ENCODE measurements at regions not wholly inside any gene's neighbourhood (a gene's known extent, or its start where the extent isn't known, plus 50 kb on each side); places are given as distances from the start of the nearest gene placed in this dataset.

- DNase-seq: no peak
These were observed 345.0 kb upstream of the ACVR2A start for GRCh38 chr2:147499785-147500184.

- no peak for DNase-seq
These were observed 349.1 kb upstream of the ACVR2A start for GRCh38 chr2:147495734-147496133.

- no peak for DNase-seq
These were observed 352.4 kb upstream of the ACVR2A start for GRCh38 chr2:147492471-147492870.

GRCh38 chr2:147491506-147491905 lies 353.3 kb upstream of the ACVR2A start:
- DNase-seq: no peak

GRCh38 chr2:147490401-147491261 lies 354.2 kb upstream of the ACVR2A start:
- no peak for DNase-seq

GRCh38 chr2:147488472-147488871 lies 356.4 kb upstream of the ACVR2A start:
- no peak for DNase-seq

- no peak for DNase-seq
These were observed 356.9 kb upstream of the ACVR2A start for GRCh38 chr2:147487978-147488289.

- DNase-seq: no peak
These were observed 357.4 kb upstream of the ACVR2A start for GRCh38 chr2:147487286-147487977.

- DNase-seq: no peak
These were observed 359.5 kb upstream of the ACVR2A start for GRCh38 chr2:147485210-147485851.

- no peak for DNase-seq
These were observed 360.9 kb upstream of the ACVR2A start for GRCh38 chr2:147483911-147484310.

- DNase-seq: no peak
These were observed 361.7 kb upstream of the ACVR2A start for GRCh38 chr2:147482916-147483669.

GRCh38 chr2:147482111-147482895 lies 362.5 kb upstream of the ACVR2A start:
- no peak for DNase-seq

- no peak for DNase-seq
These were observed 365.5 kb upstream of the ACVR2A start for GRCh38 chr2:147479358-147479757.

GRCh38 chr2:147473075-147473474 lies 371.8 kb upstream of the ACVR2A start:
- no peak for DNase-seq

GRCh38 chr2:147471126-147471525 lies 373.7 kb upstream of the ACVR2A start:
- DNase-seq: no peak

GRCh38 chr2:147469471-147469870 lies 375.4 kb upstream of the ACVR2A start:
- no peak for DNase-seq

- DNase-seq: no peak
These were observed 375.9 kb upstream of the ACVR2A start for GRCh38 chr2:147468963-147469362.

- DNase-seq: no peak
These were observed 376.5 kb upstream of the ACVR2A start for GRCh38 chr2:147468349-147468748.

- no peak for DNase-seq
These were observed 377.4 kb upstream of the ACVR2A start for GRCh38 chr2:147467441-147467840.

- DNase-seq: no peak
These were observed 380.0 kb upstream of the ACVR2A start for GRCh38 chr2:147464737-147465357.

- no peak for DNase-seq
These were observed 380.8 kb upstream of the ACVR2A start for GRCh38 chr2:147463881-147464520.
